SK-MEL-5 (cell line): ENCODE measurements at regions not wholly inside any gene's neighbourhood (a gene's known extent, or its start where the extent isn't known, plus 50 kb on each side); places are given as distances from the start of the nearest gene placed in this dataset.
"Not testable (repeated sequence)": the region's sequence is repeated elsewhere in the genome, so short reads cannot be mapped to it uniquely, and the experiment has no call there.

ENCODE experiments used
- DNase-seq: peaks from one replicate; pipeline ENCODE4 v3.0.0-alpha.2; 2016; ENCODE audit warnings: low read depth, low spot score
- in situ Hi-C: cut with HindIII; loops from 2 replicates; pipeline ENCODE4 v1.10.0; 2016; ENCODE audit warnings: low sequenced_read_pairs, high pct_unique_total_duplicates, low pct_unique_long_range_greater_than_20kb

DNA sequence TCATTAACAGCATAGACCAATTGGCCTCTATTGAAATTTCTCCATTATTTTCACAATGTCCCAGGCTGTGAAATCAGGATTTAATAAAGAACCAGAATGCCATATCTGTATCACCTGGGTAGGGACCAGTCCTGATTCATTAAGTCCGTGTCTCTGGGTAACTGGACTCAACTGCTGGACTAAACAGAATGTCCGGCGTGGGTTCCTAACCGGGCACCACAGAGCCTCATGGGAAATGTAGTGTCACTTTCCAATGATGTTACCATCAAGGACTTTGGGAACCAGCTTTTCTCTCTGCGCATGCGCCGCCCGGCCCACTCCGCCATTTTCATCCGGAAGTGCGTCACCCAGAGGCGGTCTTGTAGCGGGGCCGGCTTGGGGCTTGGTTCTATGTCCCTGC is 3430.4 kb upstream of the OR11H1 start:
- DNase-seq, result peak; percentile 54
- in situ Hi-C loops, result not testable (repeated sequence)
